ENCODE measurements at regions not wholly inside any gene's neighbourhood (a gene's known extent, or its start where the extent isn't known, plus 50 kb on each side); places are given as distances from the start of the nearest gene placed in this dataset.
A peak's percentile ranks its signal among the peaks of the same experiment; 100 is the strongest.

GRCh38 chr13:60959427-60959826 lies 456.2 kb downstream of the PCDH20 start:
- no peaks in the 10 kb centered on the region for H3K4me1 Mint-ChIP-seq
- ATAC-seq = no peak
- H3K9me3 Mint-ChIP-seq = peaks cover 3% of the 10 kb centered on the region
- H3K27me3 Mint-ChIP-seq (ENCODE audit: low read depth) = no peaks in the 10 kb centered on the region
- TF ChIP-seq, protein P1, sequence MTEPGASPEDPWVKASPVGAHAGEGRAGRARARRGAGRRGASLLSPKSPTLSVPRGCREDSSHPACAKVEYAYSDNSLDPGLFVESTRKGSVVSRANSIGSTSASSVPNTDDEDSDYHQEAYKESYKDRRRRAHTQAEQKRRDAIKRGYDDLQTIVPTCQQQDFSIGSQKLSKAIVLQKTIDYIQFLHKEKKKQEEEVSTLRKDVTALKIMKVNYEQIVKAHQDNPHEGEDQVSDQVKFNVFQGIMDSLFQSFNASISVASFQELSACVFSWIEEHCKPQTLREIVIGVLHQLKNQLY (CRISPR knock-in tag; IDR thresholded peaks at IDR 0.05) = no peak
- TF ChIP-seq E2F4 (CRISPR knock-in tag; IDR thresholded peaks at IDR 0.05; ENCODE audit: borderline replicate concordance, low read depth) (no peak), RELA (CRISPR knock-in tag; IDR thresholded peaks at IDR 0.05; ENCODE audit: borderline replicate concordance) (no peak), ZNF263 (CRISPR knock-in tag; IDR thresholded peaks at IDR 0.05; ENCODE audit: low read depth) (no peak), NFYB (CRISPR knock-in tag; conservative IDR thresholded peaks at IDR 0.05; ENCODE audit: low read depth) (no peak), ZNF219 (CRISPR knock-in tag; IDR thresholded peaks at IDR 0.05; ENCODE audit: borderline replicate concordance) (no peak), FOXK1 (CRISPR knock-in tag; IDR thresholded peaks at IDR 0.05) (no peak), ZNF423 (CRISPR knock-in tag; IDR thresholded peaks at IDR 0.05) (no peak)
- TF ChIP-seq, protein P2, sequence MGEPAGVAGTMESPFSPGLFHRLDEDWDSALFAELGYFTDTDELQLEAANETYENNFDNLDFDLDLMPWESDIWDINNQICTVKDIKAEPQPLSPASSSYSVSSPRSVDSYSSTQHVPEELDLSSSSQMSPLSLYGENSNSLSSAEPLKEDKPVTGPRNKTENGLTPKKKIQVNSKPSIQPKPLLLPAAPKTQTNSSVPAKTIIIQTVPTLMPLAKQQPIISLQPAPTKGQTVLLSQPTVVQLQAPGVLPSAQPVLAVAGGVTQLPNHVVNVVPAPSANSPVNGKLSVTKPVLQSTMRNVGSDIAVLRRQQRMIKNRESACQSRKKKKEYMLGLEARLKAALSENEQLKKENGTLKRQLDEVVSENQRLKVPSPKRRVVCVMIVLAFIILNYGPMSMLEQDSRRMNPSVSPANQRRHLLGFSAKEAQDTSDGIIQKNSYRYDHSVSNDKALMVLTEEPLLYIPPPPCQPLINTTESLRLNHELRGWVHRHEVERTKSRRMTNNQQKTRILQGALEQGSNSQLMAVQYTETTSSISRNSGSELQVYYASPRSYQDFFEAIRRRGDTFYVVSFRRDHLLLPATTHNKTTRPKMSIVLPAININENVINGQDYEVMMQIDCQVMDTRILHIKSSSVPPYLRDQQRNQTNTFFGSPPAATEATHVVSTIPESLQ (CRISPR knock-in tag; IDR thresholded peaks at IDR 0.05) = no peak
- TF ChIP-seq, protein P3, sequence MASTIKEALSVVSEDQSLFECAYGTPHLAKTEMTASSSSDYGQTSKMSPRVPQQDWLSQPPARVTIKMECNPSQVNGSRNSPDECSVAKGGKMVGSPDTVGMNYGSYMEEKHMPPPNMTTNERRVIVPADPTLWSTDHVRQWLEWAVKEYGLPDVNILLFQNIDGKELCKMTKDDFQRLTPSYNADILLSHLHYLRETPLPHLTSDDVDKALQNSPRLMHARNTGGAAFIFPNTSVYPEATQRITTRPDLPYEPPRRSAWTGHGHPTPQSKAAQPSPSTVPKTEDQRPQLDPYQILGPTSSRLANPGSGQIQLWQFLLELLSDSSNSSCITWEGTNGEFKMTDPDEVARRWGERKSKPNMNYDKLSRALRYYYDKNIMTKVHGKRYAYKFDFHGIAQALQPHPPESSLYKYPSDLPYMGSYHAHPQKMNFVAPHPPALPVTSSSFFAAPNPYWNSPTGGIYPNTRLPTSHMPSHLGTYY (CRISPR knock-in tag; IDR thresholded peaks at IDR 0.05) = no peak
- CTCF ChIA-PET = no interaction called here
- DNase-seq (ENCODE audit: low spot score) = no peak
- no peak overlapping the region for H3K27ac Mint-ChIP-seq
- POLR2A ChIA-PET = no interaction called here
- H3K4me3 Mint-ChIP-seq = no peak overlapping the region
- no peaks in the 10 kb centered on the region for H3K36me3 Mint-ChIP-seq

GRCh38 chr13:60957816-60958215 lies 457.8 kb downstream of the PCDH20 start:
- Mint-ChIP-seq H3K9me3 (peaks cover 3% of the 10 kb centered on the region), H3K4me1 (no peaks in the 10 kb centered on the region), H3K36me3 (no peaks in the 10 kb centered on the region), H3K27me3 (ENCODE audit: low read depth) (no peaks in the 10 kb centered on the region), H3K27ac (no peak overlapping the region), H3K4me3 (no peak overlapping the region)
- TF ChIP-seq FOXP1 (CRISPR knock-in tag; IDR thresholded peaks at IDR 0.05; ENCODE audit: borderline replicate concordance) (no peak), ATF2 (CRISPR knock-in tag; IDR thresholded peaks at IDR 0.05; ENCODE audit: borderline replicate concordance, low read depth) (no peak), SMAD3 (CRISPR knock-in tag; IDR thresholded peaks at IDR 0.05; ENCODE audit: borderline replicate concordance) (no peak), SP1 (CRISPR knock-in tag; conservative IDR thresholded peaks at IDR 0.05) (no peak), KAT7 (CRISPR knock-in tag; IDR thresholded peaks at IDR 0.05; ENCODE audit: borderline replicate concordance) (no peak), FOXK1 (CRISPR knock-in tag; IDR thresholded peaks at IDR 0.05) (no peak), ZNF396 (CRISPR knock-in tag; IDR thresholded peaks at IDR 0.05; ENCODE audit: borderline replicate concordance) (no peak), ZBTB43 (CRISPR knock-in tag; IDR thresholded peaks at IDR 0.05) (no peak), GRHL2 (CRISPR knock-in tag; IDR thresholded peaks at IDR 0.05; ENCODE audit: insufficient replicate concordance, severe bottlenecking) (no peak), ZNF317 (CRISPR knock-in tag; IDR thresholded peaks at IDR 0.05; ENCODE audit: borderline replicate concordance, low read depth) (no peak)
- TF ChIP-seq, protein P4, sequence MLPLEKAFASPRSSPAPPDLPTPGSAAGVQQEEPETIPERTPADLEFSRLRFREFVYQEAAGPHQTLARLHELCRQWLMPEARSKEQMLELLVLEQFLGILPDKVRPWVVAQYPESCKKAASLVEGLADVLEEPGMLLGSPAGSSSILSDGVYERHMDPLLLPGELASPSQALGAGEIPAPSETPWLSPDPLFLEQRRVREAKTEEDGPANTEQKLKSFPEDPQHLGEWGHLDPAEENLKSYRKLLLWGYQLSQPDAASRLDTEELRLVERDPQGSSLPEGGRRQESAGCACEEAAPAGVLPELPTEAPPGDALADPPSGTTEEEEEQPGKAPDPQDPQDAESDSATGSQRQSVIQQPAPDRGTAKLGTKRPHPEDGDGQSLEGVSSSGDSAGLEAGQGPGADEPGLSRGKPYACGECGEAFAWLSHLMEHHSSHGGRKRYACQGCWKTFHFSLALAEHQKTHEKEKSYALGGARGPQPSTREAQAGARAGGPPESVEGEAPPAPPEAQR (CRISPR knock-in tag; IDR thresholded peaks at IDR 0.05) = no peak
- TF ChIP-seq, protein P1 (CRISPR knock-in tag; IDR thresholded peaks at IDR 0.05) = no peak
- TF ChIP-seq, protein P5, sequence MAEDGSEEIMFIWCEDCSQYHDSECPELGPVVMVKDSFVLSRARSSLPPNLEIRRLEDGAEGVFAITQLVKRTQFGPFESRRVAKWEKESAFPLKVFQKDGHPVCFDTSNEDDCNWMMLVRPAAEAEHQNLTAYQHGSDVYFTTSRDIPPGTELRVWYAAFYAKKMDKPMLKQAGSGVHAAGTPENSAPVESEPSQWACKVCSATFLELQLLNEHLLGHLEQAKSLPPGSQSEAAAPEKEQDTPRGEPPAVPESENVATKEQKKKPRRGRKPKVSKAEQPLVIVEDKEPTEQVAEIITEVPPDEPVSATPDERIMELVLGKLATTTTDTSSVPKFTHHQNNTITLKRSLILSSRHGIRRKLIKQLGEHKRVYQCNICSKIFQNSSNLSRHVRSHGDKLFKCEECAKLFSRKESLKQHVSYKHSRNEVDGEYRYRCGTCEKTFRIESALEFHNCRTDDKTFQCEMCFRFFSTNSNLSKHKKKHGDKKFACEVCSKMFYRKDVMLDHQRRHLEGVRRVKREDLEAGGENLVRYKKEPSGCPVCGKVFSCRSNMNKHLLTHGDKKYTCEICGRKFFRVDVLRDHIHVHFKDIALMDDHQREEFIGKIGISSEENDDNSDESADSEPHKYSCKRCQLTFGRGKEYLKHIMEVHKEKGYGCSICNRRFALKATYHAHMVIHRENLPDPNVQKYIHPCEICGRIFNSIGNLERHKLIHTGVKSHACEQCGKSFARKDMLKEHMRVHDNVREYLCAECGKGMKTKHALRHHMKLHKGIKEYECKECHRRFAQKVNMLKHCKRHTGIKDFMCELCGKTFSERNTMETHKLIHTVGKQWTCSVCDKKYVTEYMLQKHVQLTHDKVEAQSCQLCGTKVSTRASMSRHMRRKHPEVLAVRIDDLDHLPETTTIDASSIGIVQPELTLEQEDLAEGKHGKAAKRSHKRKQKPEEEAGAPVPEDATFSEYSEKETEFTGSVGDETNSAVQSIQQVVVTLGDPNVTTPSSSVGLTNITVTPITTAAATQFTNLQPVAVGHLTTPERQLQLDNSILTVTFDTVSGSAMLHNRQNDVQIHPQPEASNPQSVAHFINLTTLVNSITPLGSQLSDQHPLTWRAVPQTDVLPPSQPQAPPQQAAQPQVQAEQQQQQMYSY (CRISPR knock-in tag; IDR thresholded peaks at IDR 0.05) = no peak
- no peak for DNase-seq (ENCODE audit: low spot score)
- ChIA-PET POLR2A (no interaction called here), CTCF (no interaction called here)
- 0 out of 2 replicates have a peak, but pooled peaks have one; percentile 47 for ATAC-seq

Measured in WTC11 (cell line).